ENCODE measurements at regions not wholly inside any gene's neighbourhood (a gene's known extent, or its start where the extent isn't known, plus 50 kb on each side); places are given as distances from the start of the nearest gene placed in this dataset.
"Not testable (repeated sequence)": the region's sequence is repeated elsewhere in the genome, so short reads cannot be mapped to it uniquely, and the experiment has no call there.

DNA sequence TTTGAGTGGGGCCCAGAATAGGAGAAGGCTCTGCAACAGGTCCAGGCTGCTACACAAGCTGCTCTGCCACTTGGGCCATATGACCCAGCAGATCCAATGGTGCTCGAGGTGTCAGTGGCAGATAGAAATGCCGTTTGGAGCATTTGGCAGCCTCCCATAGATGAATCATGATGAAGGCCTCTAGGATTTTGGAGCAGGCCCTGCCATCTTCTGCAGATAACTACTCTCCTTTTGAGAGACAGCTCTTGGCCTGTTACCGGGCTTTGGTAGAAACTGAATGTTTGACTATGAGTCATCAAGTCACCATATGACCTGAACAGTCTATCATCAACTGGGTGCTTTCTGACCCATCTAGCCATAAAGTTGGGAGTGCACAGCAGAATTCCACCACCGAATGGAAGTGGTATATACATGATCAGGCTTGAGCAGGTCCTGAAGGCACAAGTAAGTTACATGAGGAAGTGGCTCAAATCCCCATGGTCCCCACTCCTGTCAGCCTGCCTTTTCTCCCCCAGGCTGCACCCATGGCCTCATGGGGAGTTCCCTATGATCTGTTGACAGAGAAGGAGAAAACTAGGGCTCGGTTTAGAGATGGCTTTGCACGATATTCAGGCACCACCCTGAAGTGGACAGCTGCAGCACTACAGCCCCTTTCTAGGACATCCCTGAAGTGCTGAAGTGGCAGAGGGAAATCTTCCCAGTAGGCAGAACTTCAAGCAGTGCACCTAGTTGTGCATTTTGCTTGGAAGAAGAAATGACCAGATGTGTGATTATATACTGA is 971.4 kb downstream of the MCTP2 start:
- H3K4me3 ChIP-seq = no peak overlapping the region

DNA sequence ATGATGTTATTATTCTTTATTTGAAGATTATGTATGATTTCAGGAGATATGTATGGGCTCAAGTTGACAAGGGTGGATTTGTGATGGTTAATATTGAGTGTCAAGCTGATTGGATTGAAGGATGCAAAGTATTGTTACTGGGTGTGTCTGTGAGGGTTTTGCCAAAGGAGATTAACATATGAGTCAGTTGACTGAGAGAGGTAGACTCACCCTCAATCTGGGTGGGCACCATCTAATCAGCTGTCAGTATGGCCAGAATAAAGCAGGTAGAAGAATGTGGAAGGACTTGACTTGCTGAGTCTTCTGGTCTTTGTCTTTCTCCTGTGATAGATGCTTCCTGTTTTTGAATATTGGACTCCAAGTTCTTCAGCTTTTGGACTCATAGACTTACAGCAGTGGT is 973.7 kb downstream of the MCTP2 start:
- intact Hi-C loops (cut with DNase I) = no loop called here
- TF ChIP-seq CTCF (IDR thresholded peaks at IDR 0.05) (no peak), POLR2A (IDR thresholded peaks at IDR 0.05) (no peak)
- Histone ChIP-seq H3K36me3 (replicated peaks in 1 of 2) (no peaks in the 10 kb centered on the region), H3K27me3 (no peaks in the 10 kb centered on the region), H3K4me1 (replicated peaks in 1 of 2) (no peaks in the 10 kb centered on the region), H3K27ac (no peak overlapping the region), H3K4me3 (no peak overlapping the region), H3K9me3 (replicated peaks in 1 of 3) (peaks cover 0 to 5% (median 0%) of the 10 kb centered on the region in 3 donors)
- no peak for DNase-seq

More for the DNA sequence above, 971.4 kb downstream of the MCTP2 start:
- Histone ChIP-seq H3K27me3 (no peaks in the 10 kb centered on the region), H3K36me3 (replicated peaks in 1 of 2) (no peaks in the 10 kb centered on the region), H3K27ac (no peak overlapping the region), H3K9me3 (replicated peaks in 1 of 3) (peaks cover 0 to 5% (median 0%) of the 10 kb centered on the region in 3 donors), H3K4me1 (replicated peaks in 1 of 2) (no peaks in the 10 kb centered on the region)
- WGBS, 4 donors = 74 to 82% (median 78%) methylated on average over 2 to 6 of the region's 6 CpGs
- intact Hi-C loops (cut with DNase I) = no loop called here
- DNase-seq = no peak
- TF ChIP-seq POLR2A (IDR thresholded peaks at IDR 0.05) (no peak), CTCF (IDR thresholded peaks at IDR 0.05) (no peak)

- H3K27me3 ChIP-seq; intact Hi-C loops (cut with DNase I); DNase-seq; H3K4me1 ChIP-seq (replicated peaks in 1 of 2); H3K27ac ChIP-seq; H3K9me3 ChIP-seq (replicated peaks in 1 of 3); H3K4me3 ChIP-seq; H3K36me3 ChIP-seq (replicated peaks in 1 of 2): not testable (repeated sequence)
- 68 to 92% (median 77%) methylated on average over 3 of the region's 3 CpGs for WGBS, 4 donors
Observed at GRCh38 chr15:95205830-95206229, 974.5 kb downstream of the MCTP2 start.

DNA sequence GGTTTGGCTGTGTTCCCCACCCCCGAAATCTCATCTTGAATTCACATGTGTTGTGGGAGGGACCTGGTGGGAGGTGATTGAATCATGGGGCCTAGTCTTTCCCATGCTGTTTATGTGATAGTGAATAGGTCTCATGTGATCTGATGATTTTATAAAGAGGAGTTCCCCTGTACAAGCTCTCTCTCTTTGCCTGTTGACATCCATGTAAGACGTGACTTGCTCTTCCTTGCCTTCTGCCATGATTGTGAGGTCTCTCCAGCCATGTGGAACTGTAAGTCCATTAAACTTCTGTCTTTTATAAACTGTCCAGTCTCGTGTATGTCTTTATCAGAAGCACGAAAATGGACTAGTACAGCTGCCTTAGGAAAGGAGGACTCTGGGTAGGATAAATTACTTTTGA is 976.7 kb downstream of the MCTP2 start:
- H3K9me3 ChIP-seq (replicated peaks in 1 of 3) = peaks cover 0 to 5% (median 0%) of the 10 kb centered on the region in 3 donors
- no peaks in the 10 kb centered on the region for H3K27me3 ChIP-seq
- TF ChIP-seq CTCF (IDR thresholded peaks at IDR 0.05) = no peak
- TF ChIP-seq POLR2A (IDR thresholded peaks at IDR 0.05) = no peak
- intact Hi-C loops (cut with DNase I) = no loop called here
- DNase-seq = no peak
- H3K36me3 ChIP-seq (replicated peaks in 1 of 2) = no peaks in the 10 kb centered on the region
- H3K4me1 ChIP-seq (replicated peaks in 1 of 2) = no peaks in the 10 kb centered on the region
- WGBS, 4 donors = 65 to 78% (median 74%) methylated on average over 4 of the region's 4 CpGs
- H3K4me3 ChIP-seq = no peak overlapping the region
- H3K27ac ChIP-seq = no peak overlapping the region

DNA sequence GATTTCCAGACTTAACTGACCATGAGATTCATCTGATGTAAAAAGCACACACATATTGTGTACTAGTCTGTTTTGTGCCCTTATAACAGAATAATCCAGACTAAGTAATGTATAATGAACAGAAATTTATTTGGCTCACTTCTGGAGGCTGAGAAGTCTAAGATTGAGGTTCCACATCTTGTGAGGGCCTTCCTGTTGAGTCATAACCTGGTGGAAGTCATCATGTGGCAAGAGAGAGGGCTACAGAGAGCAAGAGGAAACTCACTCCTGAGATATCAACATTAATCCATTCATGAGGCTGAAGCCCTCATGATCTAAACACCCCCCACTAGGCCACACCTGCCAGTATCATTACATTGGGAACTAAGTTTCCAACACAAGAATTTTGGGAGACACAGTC is 977.6 kb downstream of the MCTP2 start:
- H3K4me3 ChIP-seq = no peak overlapping the region
- no peaks in the 10 kb centered on the region for H3K36me3 ChIP-seq (replicated peaks in 1 of 2)
- H3K27me3 ChIP-seq = no peaks in the 10 kb centered on the region
- TF ChIP-seq POLR2A (IDR thresholded peaks at IDR 0.05) (no peak), CTCF (IDR thresholded peaks at IDR 0.05) (no peak)
- H3K27ac ChIP-seq = no peak overlapping the region
- H3K9me3 ChIP-seq (replicated peaks in 1 of 3) = peaks cover 0 to 5% (median 0%) of the 10 kb centered on the region in 3 donors
- H3K4me1 ChIP-seq (replicated peaks in 1 of 2) = no peaks in the 10 kb centered on the region
- intact Hi-C loops (cut with DNase I) = no loop called here
- no peak for DNase-seq
